T follicular helper cell (primary cell): ENCODE measurements at regions not wholly inside any gene's neighbourhood (a gene's known extent, or its start where the extent isn't known, plus 50 kb on each side); places are given as distances from the start of the nearest gene placed in this dataset.

Experiments
- DNase-seq: peaks from one replicate; pipeline ENCODE4 v3.0.0-alpha.2; 2020; ENCODE audit warnings: low read depth

GRCh38 chr10:88082806-88083596 is 219.6 kb downstream of the PTEN start:
- no peak for DNase-seq

- no peak for DNase-seq
Measured at GRCh38 chr10:88083597-88083989, 220.2 kb downstream of the PTEN start.

DNA sequence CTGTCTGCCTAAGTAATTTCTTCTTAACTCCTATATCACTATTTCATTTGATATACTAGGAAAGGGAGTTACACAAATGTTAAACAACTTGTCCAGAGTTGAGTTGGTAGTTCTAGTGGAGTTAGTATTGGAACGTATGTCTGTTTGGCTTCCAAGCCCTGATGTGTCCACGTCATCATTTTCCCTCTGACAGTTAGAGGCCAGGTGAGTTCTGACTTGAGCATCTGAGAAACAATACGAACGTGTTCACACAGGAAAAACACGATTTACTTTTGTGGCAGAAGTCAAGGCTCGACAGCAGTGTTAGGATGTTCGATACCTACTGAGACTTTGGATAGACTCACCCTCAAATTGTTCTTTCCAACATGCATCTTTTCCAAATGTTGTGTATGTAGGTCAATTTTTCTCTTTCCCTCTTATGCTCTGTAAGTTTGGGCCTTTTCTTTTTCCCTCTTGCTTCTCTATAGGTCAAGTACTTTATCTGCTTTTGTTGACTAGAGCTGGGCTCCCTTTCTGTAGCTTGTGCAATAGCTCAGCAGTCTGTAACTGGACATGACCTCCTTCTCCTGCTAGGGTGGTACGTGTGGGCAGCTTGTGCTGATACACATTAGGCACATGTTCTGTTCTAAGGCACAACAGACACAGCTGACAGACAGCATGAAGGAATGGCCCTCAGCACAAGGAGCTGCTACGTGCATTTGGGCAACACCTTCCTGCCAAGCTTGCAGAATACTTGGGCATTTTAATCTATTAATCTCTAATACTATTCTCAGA is 222.9 kb downstream of the PTEN start:
- no peak for DNase-seq

DNA sequence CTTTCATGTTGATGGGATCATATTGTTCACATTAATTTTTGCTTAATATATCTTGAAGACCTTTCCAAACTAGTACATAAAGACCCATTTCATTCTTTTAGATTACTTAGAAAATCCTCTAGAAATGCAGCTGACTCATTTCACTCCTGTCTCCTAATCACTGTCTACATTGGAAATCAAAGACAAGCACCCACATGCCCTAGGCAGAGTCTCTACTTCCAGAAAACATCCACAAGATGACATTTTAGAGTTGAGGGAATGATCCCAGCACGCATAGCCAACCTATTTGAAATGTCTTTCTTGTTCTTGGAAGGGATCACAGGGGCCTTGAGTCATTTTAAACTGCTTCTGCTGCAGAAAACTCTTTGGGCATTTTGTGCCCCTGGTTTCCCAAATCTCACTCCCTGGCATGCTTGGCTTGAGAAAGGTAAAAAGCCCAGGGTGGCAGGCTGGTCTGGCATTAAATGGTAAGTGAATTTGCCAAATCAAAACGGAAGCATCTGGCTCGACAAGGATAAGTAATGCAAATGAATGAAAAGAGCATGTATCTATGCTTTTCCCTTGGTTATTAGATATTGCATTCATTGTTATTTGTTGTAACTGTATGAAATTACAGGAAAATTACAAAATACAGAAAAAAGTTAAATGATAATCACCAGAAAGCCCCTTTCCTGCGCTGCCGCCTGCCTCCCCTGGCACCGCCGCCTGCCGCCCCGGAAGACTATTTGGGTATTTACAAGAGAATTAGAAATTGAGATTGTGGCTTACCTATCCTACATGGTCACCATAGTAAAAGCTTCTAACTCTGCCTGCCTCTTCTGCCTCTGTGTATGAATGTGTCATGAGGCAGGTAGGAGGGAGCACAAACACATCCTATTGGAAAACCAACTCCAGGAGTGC is 225.3 kb downstream of the PTEN start:
- DNase-seq, result no peak

GRCh38 chr10:88089498-88089897 is 226.1 kb downstream of the PTEN start:
- no peak for DNase-seq

GRCh38 chr10:88090568-88091214 is 227.3 kb downstream of the PTEN start:
- no peak for DNase-seq

DNA sequence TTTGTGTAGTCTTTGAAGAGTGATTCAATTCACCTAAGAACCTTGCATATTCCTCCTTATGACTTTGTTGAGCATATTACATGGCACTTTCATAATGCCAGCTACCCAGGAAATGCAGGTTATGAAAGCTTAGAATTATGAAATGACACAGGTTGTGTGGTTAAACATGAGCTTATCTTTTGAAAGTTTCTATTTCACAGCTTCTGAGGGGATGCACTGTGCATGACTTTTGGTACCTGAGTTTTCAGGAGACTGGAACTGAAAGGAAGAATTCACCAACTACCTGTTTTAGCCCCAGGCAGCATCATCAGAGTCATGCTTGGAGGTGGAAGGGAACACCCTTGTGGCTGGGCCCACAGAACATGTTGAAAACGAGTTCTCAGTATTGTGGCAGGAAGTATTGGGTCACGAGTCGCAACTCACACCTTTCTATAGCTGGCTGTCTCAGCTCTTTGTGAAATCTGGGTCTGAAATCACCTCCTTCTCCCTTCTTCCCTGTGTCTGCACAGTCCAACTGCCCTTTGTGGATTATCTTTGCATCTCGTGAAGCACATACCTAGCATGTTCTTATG is 228.2 kb downstream of the PTEN start:
- peak; percentile 36 for DNase-seq

- DNase-seq, result no peak
Measured at GRCh38 chr10:88092265-88092664, 228.8 kb downstream of the PTEN start.

DNA sequence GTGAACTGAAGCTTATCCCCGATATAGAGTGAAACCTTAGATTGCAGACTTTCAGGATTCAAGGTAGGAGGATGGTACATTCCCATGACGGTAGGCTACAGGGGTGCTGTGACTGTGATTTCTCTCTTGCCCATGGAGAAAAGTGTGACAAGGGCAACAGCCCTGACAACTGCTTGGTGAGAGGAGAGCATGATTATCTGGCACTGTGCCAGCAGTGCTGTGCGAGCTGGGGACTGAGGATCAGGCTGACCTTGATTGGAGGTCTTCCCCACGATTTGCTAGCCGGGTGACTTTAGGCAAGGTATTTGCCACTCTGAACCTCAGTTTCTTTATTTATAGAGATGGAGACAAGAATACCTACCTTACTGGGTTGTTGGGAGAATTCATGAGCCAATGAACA is 229.5 kb downstream of the PTEN start:
- no peak for DNase-seq

DNA sequence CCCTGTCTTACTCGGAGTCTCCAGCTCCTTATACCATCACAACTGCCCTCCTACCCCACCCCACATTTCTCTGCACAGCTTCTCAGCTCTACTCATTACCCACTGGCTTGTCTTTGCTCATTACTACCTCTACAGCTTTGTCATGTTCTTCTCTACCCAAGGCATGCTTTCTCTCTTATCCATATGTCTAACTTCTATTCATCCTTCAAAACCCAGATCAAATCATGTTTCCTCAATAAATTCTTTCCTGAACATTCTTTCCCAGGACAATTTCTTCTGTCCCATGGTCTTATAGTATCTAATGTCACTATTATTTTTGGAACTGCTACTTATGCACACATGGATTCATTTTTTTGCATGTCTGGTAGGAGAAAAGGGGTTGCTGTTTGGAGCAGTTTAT is 231.4 kb downstream of the PTEN start:
- DNase-seq, result no peak

- no peak for DNase-seq
Measured at GRCh38 chr10:88095223-88095721, 231.8 kb downstream of the PTEN start.

DNA sequence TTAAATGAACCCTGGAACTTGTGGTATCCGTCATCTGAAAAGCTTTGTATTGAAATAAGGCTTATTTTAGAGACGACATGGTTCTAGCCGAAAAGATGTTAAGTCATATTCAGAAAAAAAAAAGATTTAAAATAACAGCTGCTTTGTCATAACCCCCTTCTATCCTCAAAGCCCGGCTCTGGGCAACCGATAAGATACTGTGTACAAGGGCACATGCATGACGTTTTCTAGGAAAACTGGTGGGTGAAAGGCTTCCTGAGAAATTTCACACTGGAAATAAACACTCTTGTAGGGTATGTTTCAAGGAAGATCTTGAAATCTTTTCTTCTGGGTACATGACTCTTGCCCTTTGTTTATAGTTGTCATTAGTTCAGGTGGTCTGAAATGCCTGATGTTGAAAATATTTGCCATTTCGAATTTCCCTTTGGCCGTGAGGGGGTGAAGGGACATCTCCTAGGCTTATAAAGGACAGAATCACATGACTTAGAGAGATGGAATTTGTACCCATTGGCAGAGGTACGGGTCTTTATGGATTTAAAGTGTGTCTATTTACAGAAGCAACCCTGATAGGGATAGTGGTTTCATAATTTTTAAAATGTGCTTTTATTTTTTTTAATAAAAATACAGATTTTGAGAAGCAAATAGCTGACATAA is 232.5 kb downstream of the PTEN start:
- DNase-seq, result no peak

DNA sequence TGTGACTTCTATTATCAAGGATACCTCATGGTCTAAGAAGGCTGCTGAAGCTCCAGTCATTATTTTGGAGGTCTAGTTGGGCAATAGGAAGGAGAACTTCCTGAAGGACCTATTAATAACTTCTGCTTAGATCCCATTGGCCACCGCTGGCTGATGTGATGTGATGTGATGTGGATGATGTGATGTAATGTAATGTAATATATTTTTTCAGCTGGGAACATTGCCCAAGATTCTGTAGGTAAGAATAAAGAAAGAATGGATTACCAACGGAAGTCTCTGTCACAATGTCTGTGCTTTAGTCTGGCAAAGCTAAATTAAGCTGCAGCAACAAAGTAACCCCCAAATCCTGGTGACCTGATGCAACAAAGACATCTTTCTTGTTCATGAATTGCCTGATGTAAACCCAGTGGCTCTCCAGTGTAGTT is 233.7 kb downstream of the PTEN start:
- no peak for DNase-seq

- no peak for DNase-seq
Measured at GRCh38 chr10:88097536-88097935, 234.1 kb downstream of the PTEN start.

DNA sequence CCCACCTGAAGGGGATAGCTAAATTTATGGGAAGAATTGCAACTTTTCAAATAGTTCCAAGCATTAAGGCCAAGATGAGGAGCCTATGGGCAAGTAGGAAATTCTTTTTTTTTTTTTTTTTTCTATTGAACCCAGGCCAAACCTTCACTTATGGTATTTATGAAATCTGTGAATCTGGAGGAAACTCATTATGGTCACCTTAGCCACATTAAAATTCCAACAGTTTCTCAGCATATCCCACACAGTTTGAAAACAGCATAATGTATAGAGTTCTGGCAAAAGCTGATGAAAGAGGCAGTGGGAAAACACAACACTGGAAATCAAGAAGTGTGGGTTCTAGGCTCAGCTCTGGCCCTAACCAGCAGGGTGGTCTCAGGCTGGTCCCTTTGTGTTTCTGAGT is 236.9 kb downstream of the PTEN start:
- DNase-seq, result no peak

DNA sequence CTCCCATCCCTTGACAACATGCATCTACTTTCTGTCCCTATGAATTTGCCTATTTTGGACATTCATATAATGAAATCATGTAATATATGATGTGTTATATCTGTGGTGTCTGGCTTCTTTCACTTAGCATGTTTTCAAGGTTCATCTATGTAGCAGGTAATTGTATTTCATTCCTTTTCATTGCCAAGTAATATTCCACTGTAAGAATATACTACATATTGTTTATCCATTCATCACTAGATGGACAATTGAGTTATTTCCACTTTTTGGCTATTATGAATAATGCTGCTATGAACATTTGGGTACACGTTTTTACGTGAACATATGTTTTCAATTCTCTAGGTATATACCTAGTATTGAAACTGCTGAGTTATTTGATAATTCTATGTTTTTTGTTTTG is 238.2 kb downstream of the PTEN start:
- DNase-seq, result no peak

DNA sequence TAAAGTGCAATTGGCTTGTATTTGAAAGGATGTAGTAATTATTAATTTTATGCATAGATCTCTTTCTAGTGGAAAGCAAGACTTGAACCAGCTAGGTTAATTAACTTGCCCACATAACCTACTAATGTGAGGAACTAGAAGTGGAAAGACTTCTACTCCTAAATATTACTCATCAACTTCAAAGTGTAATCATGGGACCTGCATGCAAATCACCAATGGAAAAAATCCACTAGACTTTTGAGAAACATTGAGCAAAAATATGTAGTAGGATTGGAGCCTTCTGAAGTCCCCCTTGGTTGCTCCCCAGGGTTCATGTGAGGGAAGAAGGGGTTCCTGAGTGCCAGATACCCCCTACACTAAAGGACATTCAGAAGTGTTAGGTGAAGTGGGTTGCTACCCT is 240.2 kb downstream of the PTEN start:
- no peak for DNase-seq

DNA sequence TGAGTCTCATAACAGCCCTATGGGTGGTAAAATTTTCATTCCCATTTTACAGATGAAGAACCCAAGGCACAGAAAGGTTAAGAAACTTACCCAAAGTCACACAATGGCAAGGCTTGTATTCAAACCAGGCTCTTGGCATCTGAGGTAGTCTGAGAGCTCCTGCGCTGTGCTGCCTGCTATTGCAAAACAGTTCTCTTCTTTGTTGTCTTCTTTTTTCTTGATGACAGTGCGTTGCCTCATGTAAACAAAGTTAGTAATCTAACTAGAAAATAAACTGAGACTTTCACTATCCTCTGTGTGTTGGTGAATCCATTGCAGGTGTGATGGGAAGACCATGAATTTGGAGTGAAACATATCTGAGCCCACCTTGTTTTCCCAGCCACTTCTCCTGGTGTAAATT is 240.8 kb downstream of the PTEN start:
- DNase-seq, result no peak

DNA sequence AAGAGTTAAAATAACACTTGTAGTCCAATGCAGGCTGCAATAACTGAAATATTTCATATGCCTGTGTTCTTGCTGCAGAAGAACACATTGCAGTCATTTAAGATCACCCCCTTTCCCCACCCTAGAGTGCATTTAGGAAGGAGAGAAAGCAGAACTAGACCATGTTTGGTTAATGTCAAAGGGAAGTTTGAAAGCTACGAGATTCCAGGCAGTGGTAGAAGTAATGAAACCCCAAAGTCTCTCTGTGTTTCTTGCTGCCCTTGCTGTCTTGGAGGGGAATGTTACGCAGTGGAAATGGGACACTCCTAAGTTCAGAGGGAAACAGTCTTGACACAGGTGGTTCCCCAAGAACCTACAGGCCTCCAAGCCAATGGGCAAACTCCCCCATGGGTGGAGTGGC is 242.9 kb downstream of the PTEN start:
- DNase-seq, result no peak

DNA sequence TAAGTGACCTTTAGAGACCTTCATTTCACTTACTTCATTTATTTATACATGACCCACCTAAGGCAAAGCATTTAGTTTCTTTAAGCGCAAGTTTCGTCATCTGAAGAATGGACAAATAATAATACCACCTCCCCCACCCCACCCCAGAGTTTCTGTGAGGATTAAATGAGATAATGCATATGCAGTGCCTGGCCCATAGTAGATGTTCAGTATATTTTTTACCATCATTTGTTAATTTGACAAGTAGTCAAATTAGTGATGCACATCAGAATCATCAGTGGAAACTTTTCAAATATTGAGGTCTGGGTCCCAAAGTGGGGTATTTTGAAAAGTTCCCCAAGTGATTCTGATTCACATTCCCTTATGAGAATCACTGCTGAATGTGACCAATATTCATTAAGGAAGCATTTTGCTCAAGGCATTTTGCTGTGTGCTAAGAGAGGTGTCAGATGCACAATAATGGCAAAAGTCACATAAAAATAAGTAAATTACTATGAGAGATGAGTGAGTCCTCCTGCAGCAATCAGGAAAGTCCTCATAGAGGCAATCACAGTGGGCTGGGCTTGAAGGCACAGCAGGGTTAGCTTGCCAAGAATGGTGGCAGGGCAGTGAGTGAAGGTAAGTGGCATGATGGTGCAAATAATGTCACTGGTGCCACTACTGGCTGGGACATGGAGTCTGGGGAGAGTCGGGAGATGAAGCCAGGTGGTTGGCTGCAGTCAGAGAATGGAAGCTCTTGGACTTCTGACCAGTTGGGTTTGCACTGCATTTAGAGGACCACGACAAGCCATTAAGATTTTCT is 244.1 kb downstream of the PTEN start:
- no peak for DNase-seq
